GM12874 (cell line): ENCODE measurements at regions not wholly inside any gene's neighbourhood (a gene's known extent, or its start where the extent isn't known, plus 50 kb on each side); places are given as distances from the start of the nearest gene placed in this dataset.

Experiments used
- CTCF ChIP-seq: IDR thresholded peaks from 2 replicates; pipeline ENCODE4 v1.5.1; 2011; ENCODE audit warnings: low read depth, mild to moderate bottlenecking, control low read depth, low read length, moderate library complexity; ENCODE audit not compliant: insufficient read depth

- no peak for TF ChIP-seq CTCF
Observed at GRCh38 chr11:122265981-122266380, 150.0 kb upstream of the BLID start.

GRCh38 chr11:122264121-122264520, 148.1 kb upstream of the BLID start:
- no peak for TF ChIP-seq CTCF

- TF ChIP-seq CTCF = no peak
Observed at GRCh38 chr11:122261546-122261945, 145.5 kb upstream of the BLID start.

GRCh38 chr11:122259195-122259821, 143.3 kb upstream of the BLID start:
- no peak for TF ChIP-seq CTCF

GRCh38 chr11:122258446-122259194, 142.6 kb upstream of the BLID start:
- TF ChIP-seq CTCF = no peak

GRCh38 chr11:122253589-122254231, 137.7 kb upstream of the BLID start:
- TF ChIP-seq CTCF = no peak

GRCh38 chr11:122248939-122249338, 132.9 kb upstream of the BLID start:
- no peak for TF ChIP-seq CTCF
